Heart left ventricle (tissue), 16 donors: ENCODE measurements at regions not wholly inside any gene's neighbourhood (a gene's known extent, or its start where the extent isn't known, plus 50 kb on each side); places are given as distances from the start of the nearest gene placed in this dataset.

Experiments used
- ATAC-seq, 4 donors: fragments of 200-7000 bp; cut with Tn5 transposase; one replicate each; pipeline ENCODE4 v1.9.1; 2020 to 2022; ENCODE audit warnings: moderate library complexity in 4 of 4, mild to moderate bottlenecking in 3 of 4, moderate number of reproducible peaks in 1 of 4
- DNase-seq, 5 donors: peaks; one replicate each; pipeline ENCODE4 v3.0.0-alpha.2; 2020
- H3K27ac ChIP-seq, 12 donors: fragments of 200-600 bp; sonication (generic) in 4 of 12; one replicate each; pipeline versions ENCODE4 v1.5.0 to v1.8.0; 2016 to 2022; ENCODE audit warnings: mild to moderate bottlenecking in 2 of 12
- H3K27me3 ChIP-seq, 9 donors: fragments of 200-600 bp; sonication (generic) in 2 of 9; one replicate each; pipeline versions ENCODE4 v1.5.1 to v1.8.0; 2016 to 2022; ENCODE audit warnings: mild to moderate bottlenecking in 3 of 9
- H3K36me3 ChIP-seq, 9 donors: fragments of 200-600 bp; sonication (generic) in 2 of 9; one replicate each; pipeline versions ENCODE4 v1.5.0 to v1.8.0; 2018 to 2022; ENCODE audit warnings: mild to moderate bottlenecking in 2 of 9
- H3K4me1 ChIP-seq, 12 donors: fragments of 200-600 bp; sonication (generic) in 4 of 12; one replicate each; pipeline versions ENCODE4 v1.5.0 to v1.8.0; 2016 to 2022; ENCODE audit warnings: mild to moderate bottlenecking in 3 of 12
- H3K4me3 ChIP-seq, 12 donors: fragments of 200-600 bp; sonication (generic) in 4 of 12; one replicate each; pipeline versions ENCODE4 v1.5.0 to v1.8.0; 2017 to 2022; ENCODE audit warnings: mild to moderate bottlenecking in 9 of 12, moderate library complexity in 4 of 12
- H3K9me3 ChIP-seq, 12 donors: fragments of 200-600 bp; sonication (generic) in 4 of 12; one replicate each; pipeline versions ENCODE4 v1.5.0 to v1.8.0; 2016 to 2022; ENCODE audit warnings: mild to moderate bottlenecking in 1 of 12
- CTCF ChIP-seq, 12 donors: fragments of 200-600 bp; sonication (generic) in 4 of 12; IDR thresholded peaks; one replicate each; pipeline versions ENCODE4 v1.5.0 to v1.8.0; 2018 to 2022; ENCODE audit warnings: antibody characterized with exemption in 12 of 12, mild to moderate bottlenecking in 5 of 12
- POLR2A ChIP-seq, 2 donors: fragments of 450-650 bp; IDR thresholded peaks; one replicate each; pipeline ENCODE4 v1.6.1; 2017; ENCODE audit warnings: antibody characterized with exemption in 2 of 2, mild to moderate bottlenecking in 2 of 2, moderate library complexity in 2 of 2
- whole genome bisulfite sequencing, 4 donors: extraction: QIAGEN DNeasy Blood & Tissue Kit in 2 of 4; methylation state at CpG; one replicate each; pipeline versions ENCODE4 v1.1.5 to v1.1.7; 2013 to 2018; 5-methylcytosine and 5-hydroxymethylcytosine counted together
- intact Hi-C, 10 donors: fragments of 100-400 bp; cut with DNase I; formaldehyde crosslinking; loops; one replicate each; pipeline versions ENCODE4 v1.11.1 to v1.14.2; 2022
- donor health status: ischemic (EF 13 %, LVEDD 7.1; RV severe dilation, severe dysfunction).
- donor health status: healthy with polysubstance abuse.
- donor health status: DM: no; HTN: yes; CAD: no.
- donor health status: DM: no; HTN: no; CAD: no.
- donor health status: ischemic (EF 25% LVEDD 6.9; RV normal size, moderate dysfunction).
- donor health status: ischemic (EF 25% LVEDD 5.7; RV mildly dilated, moderate dysfunction).
- donor health status: healthy.
- donor health status: DM: yes; HTN: yes; CAD: no.
- donor health status: ischemic (EF 35%, LVEDD 5.7; RV mildly dilated, moderate dysfunction).
- donor health status: nonischemic (EF 11% LVEDD 7.7; RV severe dilation, severe dysfunction).
- donor health status: DM: yes; HTN: yes; CAD: no.
- donor health status: PGD.
- donor health status: ischemic (EF 29% LVEDD 5.4; RV normal size, mild dysfunction).
- donor health status: nonischemic (EF 23%, LVEDD 6.1; RV moderate dilation, normal function).

- no peak for ATAC-seq
- intact Hi-C loops: no loop called here
- no peaks in the 10 kb centered on the region for H3K36me3 ChIP-seq
- peaks cover 0 to 8% (median 0%) of the 10 kb centered on the region in 9 donors for H3K27me3 ChIP-seq
- H3K27ac ChIP-seq: no peak overlapping the region
- no peaks in the 10 kb centered on the region for H3K9me3 ChIP-seq
- no peak for TF ChIP-seq CTCF (IDR thresholded peaks at IDR 0.05)
- TF ChIP-seq POLR2A (IDR thresholded peaks at IDR 0.05): no peak
- 95 to 97% (median 96%) methylated on average over 4 of the region's 4 CpGs for WGBS, 4 donors
- peaks cover 0 to 29% (median 2%) of the 10 kb centered on the region in 12 donors for H3K4me1 ChIP-seq
- H3K4me3 ChIP-seq: no peak overlapping the region
- DNase-seq: no peak
Observed at GRCh38 chr5:103354446-103354845, 95.9 kb downstream of the MACIR start.

GRCh38 chr5:103353581-103353980, 95.0 kb downstream of the MACIR start:
- Histone ChIP-seq H3K36me3 (no peaks in the 10 kb centered on the region), H3K9me3 (no peaks in the 10 kb centered on the region), H3K27ac (no peak overlapping the region), H3K4me1 (peaks cover 0 to 25% (median 2%) of the 10 kb centered on the region in 12 donors), H3K4me3 (no peak overlapping the region), H3K27me3 (peaks cover 0 to 8% (median 0%) of the 10 kb centered on the region in 9 donors)
- ATAC-seq (no peak), DNase-seq (no peak)
- WGBS, 4 donors: 79 to 86% (median 84%) methylated on average over 1 of the region's 1 CpG
- intact Hi-C loops: no loop called here
- TF ChIP-seq CTCF (IDR thresholded peaks at IDR 0.05): no peak
- TF ChIP-seq POLR2A (IDR thresholded peaks at IDR 0.05): no peak

DNA sequence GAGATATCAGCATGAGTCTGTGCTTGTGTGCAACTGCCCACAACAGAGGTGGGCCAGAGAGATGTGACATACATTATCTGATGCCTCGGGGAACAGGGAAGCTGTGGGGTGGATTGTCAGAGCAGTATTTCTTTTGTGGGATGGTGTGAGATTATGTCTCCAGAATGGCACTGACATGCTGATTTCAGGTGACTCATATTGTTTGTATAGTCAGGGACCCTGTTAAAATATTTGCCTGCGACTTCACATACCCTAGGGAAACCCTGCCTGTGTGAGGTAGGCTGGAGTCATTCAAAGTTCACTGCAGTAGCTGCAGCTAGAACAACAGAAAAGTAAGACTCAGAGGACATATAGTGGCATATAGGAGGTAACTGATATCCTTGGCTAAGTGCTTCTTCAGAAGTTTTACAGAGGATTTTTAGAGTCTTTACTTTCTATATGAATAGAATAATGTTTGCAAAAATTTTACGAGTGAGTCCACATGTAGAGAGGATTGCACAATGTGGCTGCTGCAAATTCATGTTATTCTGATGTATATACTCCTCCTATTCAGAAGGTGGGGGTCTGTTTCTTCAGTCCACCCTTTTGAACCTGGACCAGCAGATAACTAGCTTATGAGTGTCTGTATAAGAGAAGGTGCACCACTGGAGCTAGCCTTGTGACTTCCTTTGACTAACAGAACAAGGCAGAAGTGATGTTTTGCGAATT, 89.3 kb downstream of the MACIR start:
- intact Hi-C loops: no loop called here
- Histone ChIP-seq H3K4me1 (no peaks in the 10 kb centered on the region), H3K27me3 (peaks cover 0 to 8% (median 0%) of the 10 kb centered on the region in 9 donors), H3K9me3 (peaks cover 0 to under 1% (median 0%) of the 10 kb centered on the region in 12 donors), H3K27ac (no peak overlapping the region), H3K36me3 (no peaks in the 10 kb centered on the region), H3K4me3 (no peak overlapping the region)
- DNase-seq: no peak
- WGBS, 4 donors: 68 to 83% (median 74%) methylated on average over 4 of the region's 4 CpGs
- no peak for ATAC-seq
- TF ChIP-seq CTCF (IDR thresholded peaks at IDR 0.05) (no peak), POLR2A (IDR thresholded peaks at IDR 0.05) (no peak)

DNA sequence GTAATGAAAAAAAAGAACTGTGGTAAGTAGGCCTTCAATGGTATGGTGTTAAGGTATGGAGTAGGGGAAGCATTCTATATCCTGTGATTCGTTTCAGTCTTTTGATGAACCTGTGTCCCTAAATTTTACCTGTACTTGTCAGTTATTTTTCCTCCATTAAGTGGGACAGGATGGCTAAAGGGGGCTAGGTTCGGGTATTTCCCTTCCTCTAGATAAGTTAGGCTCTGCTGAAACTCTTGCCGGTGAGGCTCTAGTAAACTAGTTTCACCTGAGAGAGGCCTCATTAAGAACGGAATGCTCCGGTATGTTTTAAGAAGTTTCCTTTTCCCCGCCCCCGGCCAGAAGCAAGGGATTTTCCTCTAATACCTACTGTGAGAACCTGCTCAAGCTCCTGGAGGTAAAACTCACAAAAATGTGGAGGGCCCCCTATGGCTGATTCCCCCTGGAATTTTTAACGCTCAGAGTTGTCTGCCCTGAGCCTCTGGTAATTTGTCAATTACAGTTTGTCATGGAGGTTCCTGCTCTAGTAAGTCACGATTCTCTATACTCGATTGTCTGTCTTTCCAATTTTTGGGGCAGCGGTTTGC, 87.7 kb downstream of the MACIR start:
- no peak for DNase-seq
- intact Hi-C loops: no loop called here
- Histone ChIP-seq H3K27me3 (peaks cover 0 to 8% (median 0%) of the 10 kb centered on the region in 9 donors), H3K4me3 (no peak overlapping the region), H3K4me1 (no peaks in the 10 kb centered on the region), H3K9me3 (peaks cover 0 to 13% (median 0%) of the 10 kb centered on the region in 12 donors), H3K27ac (no peak overlapping the region), H3K36me3 (no peaks in the 10 kb centered on the region)
- 66 to 77% (median 70%) methylated on average over 11 of the region's 11 CpGs for WGBS, 4 donors
- TF ChIP-seq CTCF (IDR thresholded peaks at IDR 0.05) (no peak), POLR2A (IDR thresholded peaks at IDR 0.05) (no peak)
- no peak for ATAC-seq
